ENCODE measurements at regions not wholly inside any gene's neighbourhood (a gene's known extent, or its start where the extent isn't known, plus 50 kb on each side); places are given as distances from the start of the nearest gene placed in this dataset.

GRCh38 chr3:44060164-44060563 is 181.5 kb upstream of the TOPAZ1 start:
- DNase-seq, result no peak

GRCh38 chr3:44061268-44061667 is 180.4 kb upstream of the TOPAZ1 start:
- DNase-seq, result no peak

DNA sequence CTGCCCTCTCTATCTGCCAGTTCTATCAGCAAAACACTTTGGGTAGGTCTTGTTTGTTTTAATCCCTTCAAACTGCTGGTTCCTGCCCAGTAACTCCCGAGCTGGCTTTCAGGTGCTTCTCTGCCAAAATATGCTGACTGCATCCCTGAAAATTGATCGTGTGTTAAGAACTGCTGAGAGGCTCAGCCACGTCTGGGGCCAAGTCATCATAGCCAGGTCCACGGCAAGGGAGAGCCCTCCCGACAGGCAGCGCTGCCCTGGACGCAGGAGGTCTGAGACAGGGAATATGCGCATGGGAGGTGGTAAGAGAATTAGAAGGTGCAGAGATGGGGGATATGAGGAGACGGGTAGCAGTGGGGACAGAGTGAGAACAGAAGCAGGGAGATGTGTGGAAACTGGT is 179.7 kb upstream of the TOPAZ1 start:
- DNase-seq, result no peak

DNA sequence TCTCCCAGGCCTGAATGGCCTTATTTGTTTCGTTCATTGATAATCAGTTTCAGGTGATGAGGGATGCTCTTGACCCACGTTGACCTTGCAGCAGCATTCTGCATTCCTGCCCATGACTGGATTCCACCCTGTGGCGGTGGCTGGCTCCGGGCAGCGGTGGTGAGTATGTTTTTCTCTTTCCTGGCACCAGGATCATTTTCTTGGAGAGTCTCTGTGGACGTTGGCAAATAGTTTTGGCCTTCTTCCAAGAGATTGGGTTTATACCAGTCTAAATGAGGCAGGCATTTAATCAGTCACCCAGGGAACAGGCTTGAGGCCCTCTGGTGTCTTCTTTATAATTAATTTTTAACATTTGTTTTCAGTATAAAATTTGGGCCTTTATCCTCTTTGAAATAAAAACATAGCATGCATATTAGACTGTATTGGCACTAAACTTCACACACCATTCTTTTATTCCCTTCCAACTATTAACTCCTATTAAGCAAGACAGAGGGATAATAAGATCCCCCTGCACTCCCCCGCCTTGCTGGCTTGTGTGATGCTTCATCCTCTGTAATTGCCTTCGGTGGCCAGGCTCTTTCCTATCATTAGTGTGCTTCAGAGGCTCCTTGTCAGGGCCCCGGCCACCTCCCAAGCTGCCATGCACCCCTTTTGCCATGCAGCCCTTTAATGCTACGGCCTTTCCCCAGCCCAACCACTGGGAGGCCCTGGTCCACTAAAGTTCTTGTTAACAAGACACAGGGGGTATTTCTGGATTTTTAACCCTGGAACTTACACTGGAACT is 176.2 kb upstream of the TOPAZ1 start:
- DNase-seq, result no peak

GRCh38 chr3:44066806-44067205 is 174.9 kb upstream of the TOPAZ1 start:
- DNase-seq, result no peak

- no peak for DNase-seq
Measured at GRCh38 chr3:44067431-44067830, 174.3 kb upstream of the TOPAZ1 start.

DNA sequence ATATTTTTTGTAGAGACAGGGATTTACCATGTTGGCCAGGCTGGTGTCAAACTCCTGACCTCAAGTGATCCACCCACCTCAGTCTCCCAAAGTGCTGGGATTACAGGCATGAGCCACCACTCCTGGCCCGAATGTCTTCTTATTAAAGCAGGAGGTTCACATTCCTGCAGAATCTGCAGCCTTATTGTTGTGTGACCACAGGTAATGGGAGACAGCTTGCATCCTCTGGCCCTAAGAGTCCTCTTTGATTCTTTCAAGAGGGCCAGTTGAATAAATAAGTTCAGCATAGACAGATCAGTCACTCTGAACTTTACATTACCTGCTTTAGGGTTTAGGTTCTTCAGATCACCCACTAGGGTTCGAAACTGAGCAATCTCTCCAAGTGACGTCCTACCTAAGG is 172.9 kb upstream of the TOPAZ1 start:
- no peak for DNase-seq

DNA sequence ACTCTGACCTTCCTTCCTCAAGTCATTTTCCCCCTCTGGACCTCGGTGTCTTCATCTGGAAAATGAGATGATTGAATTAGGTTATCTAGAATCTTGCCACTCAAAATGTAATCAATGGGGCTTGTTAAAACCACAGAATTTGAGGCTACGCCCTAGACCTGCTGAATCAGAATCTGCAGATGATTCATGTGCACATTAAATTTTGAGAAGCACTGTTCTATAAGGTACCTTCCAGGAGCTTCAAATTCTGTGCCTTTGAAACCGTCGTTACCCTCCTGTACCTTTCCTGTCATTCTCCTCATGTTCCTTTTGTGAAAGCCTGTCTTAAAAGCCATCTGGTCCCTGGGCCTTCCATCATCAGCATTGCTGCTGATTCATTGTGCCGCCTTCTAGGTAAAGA is 172.4 kb upstream of the TOPAZ1 start:
- DNase-seq, result no peak

- no peak for DNase-seq
Measured at GRCh38 chr3:44070841-44071546, 170.7 kb upstream of the TOPAZ1 start.

- DNase-seq, result no peak
Measured at GRCh38 chr3:44072601-44073540, 168.8 kb upstream of the TOPAZ1 start.

GRCh38 chr3:44074181-44074580 is 167.5 kb upstream of the TOPAZ1 start:
- no peak for DNase-seq

DNA sequence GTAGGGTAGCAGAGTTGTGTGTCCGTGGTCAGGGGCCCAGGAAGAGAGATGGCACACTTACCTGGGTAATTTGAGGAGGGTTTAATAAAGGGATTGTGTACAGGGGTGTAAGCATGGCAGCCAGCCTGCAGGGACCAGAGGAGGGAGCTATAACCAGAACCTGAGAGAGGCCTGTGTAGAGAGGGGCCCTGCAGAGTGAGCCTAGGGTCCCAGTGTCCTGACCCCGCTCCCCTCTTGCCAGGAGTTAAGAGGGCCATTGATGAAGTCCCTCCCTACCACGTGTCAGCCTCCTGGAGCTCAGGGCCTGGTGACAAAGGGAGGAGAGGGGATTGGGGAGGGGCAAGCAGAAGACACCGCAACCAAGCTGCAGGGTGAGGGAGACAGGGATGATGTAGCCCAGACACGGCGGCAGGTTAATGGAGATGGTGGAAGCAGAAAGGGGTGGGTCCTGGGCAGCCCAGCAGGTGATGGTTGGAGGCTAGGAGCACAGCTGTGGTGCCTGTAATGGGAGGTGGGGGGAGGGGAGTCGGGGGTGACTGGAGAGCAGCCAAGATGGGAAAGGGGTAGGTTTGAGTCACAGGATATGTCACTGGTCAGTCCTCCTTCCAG is 165.4 kb upstream of the TOPAZ1 start:
- no peak for DNase-seq

GRCh38 chr3:44077267-44077666 is 164.4 kb upstream of the TOPAZ1 start:
- no peak for DNase-seq

DNA sequence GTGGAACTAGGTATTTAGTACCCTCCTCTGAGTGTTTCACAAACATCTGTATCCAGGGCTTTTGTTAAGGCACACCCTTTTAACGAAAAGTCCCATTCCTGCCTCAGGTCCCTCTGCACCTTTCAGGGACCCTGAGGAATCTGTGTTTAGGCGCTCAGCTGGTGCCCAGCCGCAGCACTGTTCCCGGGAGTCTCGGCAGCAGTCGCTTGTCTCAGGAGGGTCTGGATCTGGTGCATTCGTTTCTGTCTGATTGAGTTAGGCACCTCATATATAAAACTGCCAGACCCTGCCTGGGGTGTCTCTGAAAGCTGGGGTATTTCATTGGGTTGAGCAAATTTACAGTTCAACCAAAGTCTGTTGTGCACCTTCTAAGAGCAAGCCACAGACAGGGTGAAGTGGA is 162.8 kb upstream of the TOPAZ1 start:
- DNase-seq, result no peak

- DNase-seq, result no peak
Measured at GRCh38 chr3:44079916-44080315, 161.8 kb upstream of the TOPAZ1 start.

DNA sequence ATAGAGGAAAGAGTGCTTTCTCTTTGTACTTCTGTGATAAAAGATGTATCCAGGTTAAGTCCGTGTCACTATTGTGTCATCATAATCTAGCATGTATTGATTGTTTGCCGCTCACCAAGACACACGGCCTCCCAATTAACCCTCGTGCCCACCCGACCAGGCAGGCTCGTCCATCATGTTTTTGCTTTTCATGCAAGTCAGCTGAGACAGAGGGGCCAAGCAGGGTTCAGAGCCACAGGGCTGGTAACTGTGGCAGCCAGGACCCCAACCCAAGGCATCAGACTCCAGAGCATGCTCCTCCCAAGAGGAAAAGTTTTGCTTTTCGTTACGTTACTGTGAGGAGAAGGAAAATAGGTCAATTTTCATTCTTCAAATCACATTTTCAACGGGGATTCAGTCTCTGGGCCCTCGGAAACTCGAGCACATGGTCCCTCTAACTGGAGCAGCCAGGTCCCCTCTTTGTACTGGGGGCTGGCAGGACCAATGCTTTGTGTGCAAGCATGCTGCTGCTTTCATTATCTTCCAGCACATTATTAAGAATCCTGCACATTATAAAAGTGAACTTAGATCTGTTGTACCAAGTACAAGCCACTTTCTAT is 161.1 kb upstream of the TOPAZ1 start:
- no peak for DNase-seq

GRCh38 chr3:44090036-44090435 is 151.7 kb upstream of the TOPAZ1 start:
- no peak for DNase-seq

GRCh38 chr3:44092497-44092896 is 149.2 kb upstream of the TOPAZ1 start:
- no peak for DNase-seq

DNA sequence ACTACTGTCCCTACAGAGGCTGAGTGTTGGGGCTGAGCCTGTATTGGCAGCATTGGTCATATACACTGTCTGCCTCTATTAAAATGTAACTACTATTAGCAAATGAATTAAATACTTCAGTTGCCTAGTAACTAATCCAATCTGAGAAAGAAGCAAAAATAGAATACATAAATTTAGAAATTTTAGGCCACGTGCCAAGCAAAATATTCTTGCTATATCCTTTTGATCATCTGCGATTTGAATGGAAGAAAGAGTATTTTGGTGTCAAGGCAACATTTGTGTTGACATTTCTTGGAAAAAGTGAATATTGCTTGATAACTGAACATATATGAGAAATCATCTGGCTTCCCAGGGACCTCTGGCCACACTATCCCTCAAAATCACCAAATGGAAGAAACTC is 148.2 kb upstream of the TOPAZ1 start:
- DNase-seq, result no peak

DNA sequence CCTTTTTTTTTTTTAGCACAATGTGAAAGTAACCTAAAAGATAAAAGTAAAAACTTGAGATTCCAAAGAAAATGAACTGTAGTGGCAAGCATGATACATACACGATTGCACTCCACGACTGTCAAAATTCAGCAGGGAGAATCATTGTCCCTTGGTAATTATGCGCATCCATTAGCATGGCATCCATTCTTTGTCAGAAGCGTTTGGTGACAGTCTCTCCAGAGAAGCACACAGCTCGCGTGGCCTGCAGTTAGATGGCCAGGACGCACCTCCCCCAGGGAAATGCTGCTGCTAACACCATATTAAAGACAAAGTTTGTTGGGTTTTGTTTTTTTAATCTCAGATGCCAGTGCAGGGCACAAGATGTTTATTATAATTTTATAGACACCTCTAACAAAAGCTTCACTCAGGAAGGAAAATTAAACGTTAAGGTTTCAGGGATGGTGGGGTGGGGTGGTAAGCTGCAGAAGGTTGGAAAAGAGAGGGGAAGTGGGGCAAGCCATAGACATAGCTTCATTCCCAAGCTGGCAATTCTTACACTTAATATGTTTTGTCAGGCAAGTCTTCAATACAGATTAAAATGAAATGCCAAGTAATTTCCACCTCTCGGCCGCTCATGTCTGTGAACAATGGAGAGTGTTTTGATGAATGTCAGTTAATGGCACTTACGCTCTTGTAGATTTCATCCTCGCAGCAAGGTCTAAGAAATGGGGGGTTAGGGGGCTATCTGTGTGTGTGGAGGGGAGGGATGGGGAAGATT is 142.8 kb upstream of the TOPAZ1 start:
- no peak for DNase-seq

DNA sequence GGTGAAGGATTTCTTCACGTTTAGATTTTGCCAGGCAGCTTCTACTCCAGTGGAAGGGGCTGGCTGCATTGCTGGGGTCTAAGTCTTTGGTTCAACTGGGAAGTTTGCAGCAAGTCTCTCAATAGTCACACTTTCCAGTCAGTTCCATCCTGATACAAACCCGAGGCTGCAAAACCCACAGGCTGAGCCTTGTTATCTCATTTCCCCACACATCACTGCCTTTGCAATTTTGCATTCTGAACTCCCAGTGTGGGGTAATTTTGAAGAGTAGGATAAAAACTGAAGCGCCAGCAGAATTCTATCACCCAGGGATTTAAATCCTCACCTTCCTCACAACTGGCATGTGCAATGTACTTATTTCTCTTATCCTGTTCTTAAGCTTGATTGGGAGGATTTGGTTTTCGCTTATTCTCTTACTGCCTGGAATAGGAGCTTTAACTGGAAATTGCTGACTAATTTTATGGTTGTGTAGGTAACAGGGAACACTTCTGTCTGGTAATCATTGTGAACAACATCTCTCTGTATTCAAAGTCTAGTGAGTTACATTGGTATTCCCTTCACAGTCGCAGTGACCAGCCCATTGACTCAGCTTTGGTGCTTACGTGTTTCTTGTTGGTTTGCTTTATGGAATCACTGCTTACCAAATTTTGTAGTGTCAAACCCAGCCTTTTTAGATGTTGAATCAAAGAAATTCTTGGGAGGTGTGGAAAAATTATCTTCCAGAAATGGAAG is 142.0 kb upstream of the TOPAZ1 start:
- DNase-seq, result no peak

Data from activated naive CD4-positive, alpha-beta T cell treated with anti-CD3 and anti-CD28 coated beads, Interleukin-2, amount 50 U/mL, for 16 hours (primary cell).